Right lobe of liver (tissue), 6 donors: ENCODE measurements at regions not wholly inside any gene's neighbourhood (a gene's known extent, or its start where the extent isn't known, plus 50 kb on each side); places are given as distances from the start of the nearest gene placed in this dataset.
"Not testable (repeated sequence)": the region's sequence is repeated elsewhere in the genome, so short reads cannot be mapped to it uniquely, and the experiment has no call there.

ENCODE experiments used
- ATAC-seq, 4 donors: fragments of 200-7000 bp; cut with Tn5 transposase; one replicate each; pipeline ENCODE4 v1.9.1; 2020; ENCODE audit warnings: mild to moderate bottlenecking in 4 of 4, moderate library complexity in 4 of 4
- DNase-seq, 3 donors: peaks; one replicate each; pipeline ENCODE4 v3.0.0-alpha.2; 2020
- H3K27ac ChIP-seq, 3 donors: fragments of 200-600 bp; one replicate each; pipeline ENCODE4 v1.8.0; 2022
- H3K27me3 ChIP-seq, 2 donors: fragments of 200-600 bp; one replicate each; pipeline ENCODE4 v1.8.0; 2022
- H3K36me3 ChIP-seq, 4 donors: fragments of 200-600 bp; sonication (generic) in 1 of 4; one replicate each; pipeline versions ENCODE4 v1.5.1 to v1.8.0; 2017 to 2022; ENCODE audit warnings: control low read depth in 1 of 4
- H3K4me1 ChIP-seq, 4 donors: fragments of 200-600 bp; sonication (generic) in 1 of 4; one replicate each; pipeline versions ENCODE4 v1.5.1 to v1.8.0; 2017 to 2022; ENCODE audit warnings: control low read depth in 1 of 4
- H3K4me3 ChIP-seq, 3 donors: fragments of 200-600 bp; one replicate each; pipeline ENCODE4 v1.8.0; 2022
- H3K9me3 ChIP-seq, 4 donors: fragments of 200-600 bp; sonication (generic) in 1 of 4; one replicate each; pipeline versions ENCODE4 v1.5.1 to v1.8.0; 2017 to 2022; ENCODE audit warnings: control low read depth in 1 of 4
- CTCF ChIP-seq, 4 donors: fragments of 200-600 bp in 3 of 4; fragments of 450-650 bp in 1 of 4; IDR thresholded peaks; one replicate each; pipeline versions ENCODE4 v1.5.1 to v1.8.0; 2016 to 2022; ENCODE audit warnings: antibody characterized with exemption in 4 of 4, mild to moderate bottlenecking in 2 of 4
- POLR2A ChIP-seq: fragments of 450-650 bp; IDR thresholded peaks from one replicate; pipeline ENCODE4 v1.6.1; 2017; ENCODE audit warnings: antibody characterized with exemption, mild to moderate bottlenecking
- WGBS: methylation state at CpG from one replicate; pipeline ENCODE4 v1.1.6; 2018; ENCODE audit warnings: low coverage, low lambda C conversion rate; ENCODE audit not compliant: insufficient coverage; ENCODE audit errors: missing lambda C conversion rate; 5-methylcytosine and 5-hydroxymethylcytosine counted together
- intact Hi-C, 2 donors: fragments of 100-400 bp; cut with DNase I; formaldehyde crosslinking; loops; one replicate each; pipeline versions ENCODE4 v1.11.2 to v1.14.1; 2022
- donor health status: DM: no; HTN: yes; CAD: no.
- donor health status: DM: no; HTN: no; CAD: no.
- donor health status: DM: no; HTN: no; CAD: no.
- donor health status: DM: no; HTN: yes; CAD: no.
- donor health status: DM: no; HTN: yes; CAD: no.

DNA sequence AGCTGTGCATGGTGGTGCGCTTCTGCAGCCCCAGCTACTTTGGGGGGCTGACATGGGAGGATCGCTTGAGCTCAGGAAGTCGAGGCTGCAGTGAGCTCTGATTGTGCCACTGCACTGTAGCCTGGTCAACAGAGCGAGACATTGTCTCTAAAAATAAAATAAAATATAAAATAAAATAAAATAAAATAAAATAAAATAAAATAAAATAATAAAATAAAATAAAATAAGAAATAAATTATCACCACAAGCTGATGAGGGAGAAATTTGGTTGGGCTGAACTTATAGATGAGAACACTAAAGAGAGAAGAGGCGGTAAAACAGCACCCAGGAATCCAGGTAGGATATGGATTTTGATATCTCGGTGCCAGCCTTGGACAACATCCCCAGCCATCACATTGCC is 933.7 kb downstream of the NLGN4X start:
- no peak for ATAC-seq
- H3K27me3 ChIP-seq, result no peaks in the 10 kb centered on the region
- DNase-seq, result no peak
- no peak for TF ChIP-seq CTCF (IDR thresholded peaks at IDR 0.05)
- TF ChIP-seq POLR2A, result no peak
- no peak overlapping the region for H3K4me3 ChIP-seq
- intact Hi-C loops, result no loop called here
- H3K4me1 ChIP-seq, result no peaks in the 10 kb centered on the region
- H3K36me3 ChIP-seq, result no peaks in the 10 kb centered on the region
- 79% methylated on average over 3 of the region's 6 CpGs for WGBS
- H3K9me3 ChIP-seq, result peaks cover 0 to under 1% (median 0%) of the 10 kb centered on the region in 4 donors
- H3K27ac ChIP-seq, result no peak overlapping the region

DNA sequence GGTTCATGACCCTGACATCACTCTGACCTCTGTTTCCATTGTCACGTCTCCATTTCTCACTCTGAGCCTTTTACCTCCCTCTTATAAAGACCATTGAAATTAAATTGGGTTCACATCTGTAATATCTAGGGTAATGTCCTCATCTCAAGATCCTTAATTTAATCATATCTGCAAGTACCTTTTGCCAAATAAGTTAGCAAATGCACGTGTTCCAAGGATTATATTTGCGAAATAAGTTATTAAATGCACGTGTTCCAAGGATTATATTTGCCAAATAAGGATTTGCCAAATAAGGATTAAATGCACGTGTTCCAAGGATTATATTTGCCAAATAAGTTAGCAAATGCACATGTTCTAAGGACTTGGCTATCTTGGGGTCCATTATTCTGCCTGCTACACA is 938.0 kb downstream of the NLGN4X start:
- Histone ChIP-seq H3K27me3 (no peaks in the 10 kb centered on the region), H3K4me1 (no peaks in the 10 kb centered on the region), H3K27ac (no peak overlapping the region), H3K4me3 (no peak overlapping the region), H3K36me3 (no peaks in the 10 kb centered on the region), H3K9me3 (peaks cover 0 to 3% (median 0%) of the 10 kb centered on the region in 4 donors)
- intact Hi-C loops, result no loop called here
- 56% methylated on average over 5 of the region's 5 CpGs for WGBS
- DNase-seq, result no peak
- ATAC-seq, result no peak
- no peak for TF ChIP-seq POLR2A
- no peak for TF ChIP-seq CTCF (IDR thresholded peaks at IDR 0.05)

DNA sequence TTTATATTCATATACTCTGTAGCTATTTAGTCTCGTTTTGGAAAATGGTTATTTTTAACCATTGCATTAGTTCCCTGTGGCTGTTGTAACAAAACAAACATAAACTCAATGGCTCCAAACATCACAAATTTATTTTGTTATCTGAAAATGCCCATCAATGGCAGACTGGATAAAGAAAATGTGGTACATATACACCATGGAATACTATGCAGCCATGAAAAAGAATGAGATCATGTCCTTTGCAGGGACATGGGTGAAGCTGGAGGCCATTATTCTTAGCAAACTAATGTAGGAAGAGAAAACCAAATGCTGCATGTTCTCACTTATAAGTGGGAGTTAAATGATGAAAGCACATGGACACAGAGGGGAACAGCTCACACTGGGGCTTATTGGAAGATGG is 938.7 kb downstream of the NLGN4X start:
- intact Hi-C loops, result not testable (repeated sequence)

DNA sequence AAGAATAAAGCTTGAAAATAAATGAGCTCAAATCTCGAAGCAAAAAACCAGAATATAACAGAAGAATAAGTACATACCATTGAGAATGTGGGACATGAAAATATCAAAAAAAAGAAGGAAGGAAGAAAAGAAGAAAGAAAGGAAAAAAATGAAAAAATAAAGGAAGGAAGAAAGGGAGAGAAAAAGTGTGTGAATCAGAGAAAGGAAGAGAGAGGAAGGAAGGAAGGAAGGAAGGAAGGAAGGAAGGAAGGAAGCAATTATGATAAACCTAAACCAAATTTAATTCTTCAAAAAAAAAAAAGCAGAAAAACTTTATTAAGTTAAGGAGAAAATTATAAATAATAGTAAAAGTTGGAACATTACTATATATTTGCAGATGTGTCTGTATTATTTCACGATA is 949.8 kb downstream of the NLGN4X start:
- TF ChIP-seq POLR2A, result no peak
- TF ChIP-seq CTCF (IDR thresholded peaks at IDR 0.05), result no peak
- WGBS, result 49% methylated on average over 2 of the region's 2 CpGs
- DNase-seq (no peak), ATAC-seq (no peak)
- no peaks in the 10 kb centered on the region for H3K9me3 ChIP-seq
- no peaks in the 10 kb centered on the region for H3K36me3 ChIP-seq
- H3K4me1 ChIP-seq, result no peaks in the 10 kb centered on the region
- H3K27me3 ChIP-seq, result no peaks in the 10 kb centered on the region
- intact Hi-C loops, result no loop called here
- H3K27ac ChIP-seq, result no peak overlapping the region
- no peak overlapping the region for H3K4me3 ChIP-seq

More for the DNA sequence above, 938.7 kb downstream of the NLGN4X start:
- not testable (repeated sequence) for H3K36me3 ChIP-seq, DNase-seq, H3K4me3 ChIP-seq, H3K4me1 ChIP-seq, H3K9me3 ChIP-seq, ATAC-seq, H3K27ac ChIP-seq, H3K27me3 ChIP-seq
- 53% methylated on average over 1 of the region's 1 CpG for WGBS

- TF ChIP-seq POLR2A, result no peak
- no peak for TF ChIP-seq CTCF (IDR thresholded peaks at IDR 0.05)
- Histone ChIP-seq H3K4me1 (no peaks in the 10 kb centered on the region), H3K9me3 (no peaks in the 10 kb centered on the region), H3K27me3 (no peaks in the 10 kb centered on the region), H3K27ac (no peak overlapping the region), H3K4me3 (no peak overlapping the region), H3K36me3 (no peaks in the 10 kb centered on the region)
- DNase-seq (no peak), ATAC-seq (no peak)
- intact Hi-C loops, result no loop called here
- 51% methylated on average over 3 of the region's 3 CpGs for WGBS
These were observed 963.3 kb downstream of the NLGN4X start for GRCh38 chrX:5265324-5265850.
